Dermis microvascular lymphatic vessel endothelial cell (primary cell): ENCODE measurements at regions not wholly inside any gene's neighbourhood (a gene's known extent, or its start where the extent isn't known, plus 50 kb on each side); places are given as distances from the start of the nearest gene placed in this dataset.

Experiments used
- DNase-seq, 2 donors: peaks; one replicate each; pipeline versions ENCODE4 v3.0.0 to v3.0.0-alpha.2; 2010; ENCODE audit warnings: low read depth in 2 of 2

GRCh38 chr6:166774770-166775169 is 147.7 kb upstream of the RPS6KA2 start:
- no peak for DNase-seq

GRCh38 chr6:166774292-166774691 is 147.2 kb upstream of the RPS6KA2 start:
- DNase-seq: no peak

GRCh38 chr6:166772518-166772917 is 145.5 kb upstream of the RPS6KA2 start:
- no peak for DNase-seq

- DNase-seq: no peak
Measured at GRCh38 chr6:166771701-166772100, 144.7 kb upstream of the RPS6KA2 start.

GRCh38 chr6:166770216-166771116 is 143.4 kb upstream of the RPS6KA2 start:
- DNase-seq: peak in 1 of 2 donors; percentile 12

GRCh38 chr6:166769648-166770047 is 142.6 kb upstream of the RPS6KA2 start:
- no peak for DNase-seq

- no peak for DNase-seq
Measured at GRCh38 chr6:166768761-166769160, 141.7 kb upstream of the RPS6KA2 start.

- DNase-seq: no peak
Measured at GRCh38 chr6:166767230-166767629, 140.2 kb upstream of the RPS6KA2 start.

- DNase-seq: no peak
Measured at GRCh38 chr6:166766769-166767168, 139.7 kb upstream of the RPS6KA2 start.

- no peak for DNase-seq
Measured at GRCh38 chr6:166765234-166765541, 138.1 kb upstream of the RPS6KA2 start.

GRCh38 chr6:166764473-166765233 is 137.6 kb upstream of the RPS6KA2 start:
- DNase-seq: no peak

- no peak for DNase-seq
Measured at GRCh38 chr6:166763606-166764472, 136.8 kb upstream of the RPS6KA2 start.

GRCh38 chr6:166761801-166762200 is 134.8 kb upstream of the RPS6KA2 start:
- no peak for DNase-seq

- no peak for DNase-seq
Measured at GRCh38 chr6:166760288-166760687, 133.2 kb upstream of the RPS6KA2 start.

GRCh38 chr6:166758136-166758704 is 131.2 kb upstream of the RPS6KA2 start:
- no peak for DNase-seq

GRCh38 chr6:166757232-166758135 is 130.4 kb upstream of the RPS6KA2 start:
- DNase-seq: no peak

GRCh38 chr6:166754218-166755030 is 127.4 kb upstream of the RPS6KA2 start:
- DNase-seq: no peak

GRCh38 chr6:166752928-166753721 is 126.1 kb upstream of the RPS6KA2 start:
- no peak for DNase-seq

GRCh38 chr6:166752097-166752496 is 125.0 kb upstream of the RPS6KA2 start:
- no peak for DNase-seq
